ENCODE measurements at regions not wholly inside any gene's neighbourhood (a gene's known extent, or its start where the extent isn't known, plus 50 kb on each side); places are given as distances from the start of the nearest gene placed in this dataset.

GRCh38 chr18:67646890-67647289 is 130.4 kb upstream of the DSEL start:
- TF ChIP-seq CTCF (conservative IDR thresholded peaks at IDR 0.05): no peak
- TF ChIP-seq EZH2 (IDR thresholded peaks at IDR 0.05; ENCODE audit: low read depth): no peak
